HL-60 (cell line): ENCODE measurements at regions not wholly inside any gene's neighbourhood (a gene's known extent, or its start where the extent isn't known, plus 50 kb on each side); places are given as distances from the start of the nearest gene placed in this dataset.

Source experiments
- DNase-seq, 2 experiments: peaks; one replicate each; pipeline ENCODE4 v3.0.0-alpha.2; 2010 to 2020; ENCODE audit warnings: low read depth in 1 of 2, low spot score in 1 of 2
- H3K27ac ChIP-seq: fragments of 250-450 bp; sonication (Bioruptor Pico); replicated peaks from 2 replicates; pipeline ENCODE4 v1.5.1; 2020; ENCODE audit warnings: mild to moderate bottlenecking, moderate library complexity
- H3K27me3 ChIP-seq: fragments of 250-450 bp; sonication (Bioruptor Pico); 2 replicates; pipeline ENCODE4 v1.5.1; 2021; ENCODE audit warnings: mild to moderate bottlenecking, moderate library complexity; ENCODE audit not compliant: insufficient read depth, poor library complexity, severe bottlenecking
- H3K4me3 ChIP-seq: replicated peaks from 2 replicates; pipeline ENCODE4 v1.5.1; 2011; ENCODE audit warnings: mild to moderate bottlenecking, control low read depth, low read length; ENCODE audit not compliant: insufficient read depth
- CTCF ChIP-seq: IDR thresholded peaks from one replicate; pipeline ENCODE4 v1.5.1; 2011; ENCODE audit warnings: low read length, control low read depth, inconsistent platforms; ENCODE audit not compliant: insufficient read depth
- GABPA ChIP-seq: IDR thresholded peaks from 2 replicates; pipeline ENCODE4 v1.6.1; 2012; ENCODE audit warnings: low read depth
- POLR2AphosphoS5 ChIP-seq: IDR thresholded peaks from 2 replicates; pipeline ENCODE4 v1.6.1; 2012; ENCODE audit warnings: low read depth
- SPI1 ChIP-seq: IDR thresholded peaks from 2 replicates; pipeline ENCODE4 v1.6.1; 2012; ENCODE audit warnings: low read depth, mild to moderate bottlenecking, borderline replicate concordance
- TF ChIP-seq, protein P1 (sequence below): IDR thresholded peaks from 2 replicates; pipeline ENCODE4 v1.6.1; 2012; ENCODE audit warnings: low read depth; ENCODE audit not compliant: insufficient replicate concordance

- Histone ChIP-seq H3K27ac (no peak overlapping the region), H3K27me3 (no peaks in the 10 kb centered on the region), H3K4me3 (no peak overlapping the region)
- no peak for DNase-seq
- TF ChIP-seq SPI1 (no peak), POLR2AphosphoS5 (no peak), GABPA (no peak), CTCF (no peak)
- TF ChIP-seq, protein P1, sequence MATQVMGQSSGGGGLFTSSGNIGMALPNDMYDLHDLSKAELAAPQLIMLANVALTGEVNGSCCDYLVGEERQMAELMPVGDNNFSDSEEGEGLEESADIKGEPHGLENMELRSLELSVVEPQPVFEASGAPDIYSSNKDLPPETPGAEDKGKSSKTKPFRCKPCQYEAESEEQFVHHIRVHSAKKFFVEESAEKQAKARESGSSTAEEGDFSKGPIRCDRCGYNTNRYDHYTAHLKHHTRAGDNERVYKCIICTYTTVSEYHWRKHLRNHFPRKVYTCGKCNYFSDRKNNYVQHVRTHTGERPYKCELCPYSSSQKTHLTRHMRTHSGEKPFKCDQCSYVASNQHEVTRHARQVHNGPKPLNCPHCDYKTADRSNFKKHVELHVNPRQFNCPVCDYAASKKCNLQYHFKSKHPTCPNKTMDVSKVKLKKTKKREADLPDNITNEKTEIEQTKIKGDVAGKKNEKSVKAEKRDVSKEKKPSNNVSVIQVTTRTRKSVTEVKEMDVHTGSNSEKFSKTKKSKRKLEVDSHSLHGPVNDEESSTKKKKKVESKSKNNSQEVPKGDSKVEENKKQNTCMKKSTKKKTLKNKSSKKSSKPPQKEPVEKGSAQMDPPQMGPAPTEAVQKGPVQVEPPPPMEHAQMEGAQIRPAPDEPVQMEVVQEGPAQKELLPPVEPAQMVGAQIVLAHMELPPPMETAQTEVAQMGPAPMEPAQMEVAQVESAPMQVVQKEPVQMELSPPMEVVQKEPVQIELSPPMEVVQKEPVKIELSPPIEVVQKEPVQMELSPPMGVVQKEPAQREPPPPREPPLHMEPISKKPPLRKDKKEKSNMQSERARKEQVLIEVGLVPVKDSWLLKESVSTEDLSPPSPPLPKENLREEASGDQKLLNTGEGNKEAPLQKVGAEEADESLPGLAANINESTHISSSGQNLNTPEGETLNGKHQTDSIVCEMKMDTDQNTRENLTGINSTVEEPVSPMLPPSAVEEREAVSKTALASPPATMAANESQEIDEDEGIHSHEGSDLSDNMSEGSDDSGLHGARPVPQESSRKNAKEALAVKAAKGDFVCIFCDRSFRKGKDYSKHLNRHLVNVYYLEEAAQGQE: no peak
These were observed 580.1 kb upstream of the BTBD3 start for GRCh38 chr20:11337361-11338130.

- Histone ChIP-seq H3K27me3 (no peaks in the 10 kb centered on the region), H3K4me3 (no peak overlapping the region), H3K27ac (no peak overlapping the region)
- DNase-seq: no peak
- no peak for TF ChIP-seq POLR2AphosphoS5
- TF ChIP-seq, protein P1: no peak
- TF ChIP-seq SPI1: no peak
- no peak for TF ChIP-seq GABPA
- no peak for TF ChIP-seq CTCF
These were observed 579.0 kb upstream of the BTBD3 start for GRCh38 chr20:11338496-11339306.

GRCh38 chr20:11344939-11345338 lies 572.8 kb upstream of the BTBD3 start:
- H3K27me3 ChIP-seq: no peaks in the 10 kb centered on the region
- no peak for DNase-seq
- H3K27ac ChIP-seq: no peak overlapping the region
- TF ChIP-seq, protein P1: no peak
- TF ChIP-seq CTCF: no peak
- no peak for TF ChIP-seq SPI1
- no peak for TF ChIP-seq GABPA
- TF ChIP-seq POLR2AphosphoS5: no peak
- no peak overlapping the region for H3K4me3 ChIP-seq
